A549 (cell line): ENCODE measurements at regions not wholly inside any gene's neighbourhood (a gene's known extent, or its start where the extent isn't known, plus 50 kb on each side); places are given as distances from the start of the nearest gene placed in this dataset.

ENCODE experiments used
- ATAC-seq, 2 experiments: fragments of 200-7000 bp in 1 of 2; fragments of >200 bp in 1 of 2; cut with Nextera tagmentation in 1 of 2; cut with Tn5 transposase in 1 of 2; 3 replicates each; pipeline versions ENCODE4 v1.8.0 to v1.9.1; 2018 to 2020; ENCODE audit warnings: mild to moderate bottlenecking in 1 of 2, moderate library complexity in 1 of 2
- CTCF ChIA-PET: fragments of 300-600 bp; sonication (Branson Sonifier 250); formaldehyde crosslinking; extraction: SDS; loops from one replicate; lab custom pipeline; 2021; ENCODE audit warnings: antibody characterized with exemption, inconsistent platforms; lab: Yijun Ruan, JAX
- POLR2A ChIA-PET: fragments of 350-600 bp; formaldehyde crosslinking; extraction: SDS; loops from one replicate; lab custom pipeline; 2021; ENCODE audit warnings: antibody characterized with exemption, inconsistent platforms; lab: Yijun Ruan, JAX
- DNase-seq, 2 experiments: peaks; one replicate each; pipeline versions ENCODE4 v3.0.0 to v3.0.0-alpha.2; 2011 to 2016; ENCODE audit warnings: low read depth in 1 of 2, low spot score in 1 of 2
- FAIRE-seq: peaks from 2 replicates; lab custom pipeline; 2011; peaks lifted over from hg19 to GRCh38; lab: Jason Lieb, UNC
- H3K27ac ChIP-seq, 2 experiments: fragments of >200 bp; sonication (Bioruptor Twin); formaldehyde crosslinking; 3 replicates each; pipeline ENCODE4 v1.5.1; 2016 to 2017
- H3K4me1 ChIP-seq: fragments of >200 bp; sonication (Bioruptor Twin); formaldehyde crosslinking; 3 replicates; pipeline ENCODE4 v1.6.1; 2016
- H3K4me2 ChIP-seq: fragments of >200 bp; sonication (Bioruptor Twin); formaldehyde crosslinking; 3 replicates; pipeline ENCODE4 v1.6.1; 2016
- H3K4me3 ChIP-seq: fragments of >200 bp; sonication (Bioruptor Twin); formaldehyde crosslinking; 3 replicates; pipeline ENCODE4 v1.5.1; 2016
- H3K9me3 ChIP-seq: fragments of >200 bp; sonication (Bioruptor Twin); formaldehyde crosslinking; 3 replicates; pipeline ENCODE4 v1.6.1; 2016
- BCL3 ChIP-seq: fragments of >200 bp; sonication (Bioruptor Twin); formaldehyde crosslinking; IDR thresholded peaks from 3 replicates; pipeline ENCODE4 v1.6.1; 2016
- BHLHE40 ChIP-seq: IDR thresholded peaks from 2 replicates; pipeline ENCODE4 v1.6.1; 2012; ENCODE audit warnings: low read depth, low read length, inconsistent platforms
- CBX8 ChIP-seq: fragments of 200-600 bp; sonication (generic); IDR thresholded peaks from 2 replicates; pipeline ENCODE4 v1.6.1; 2016
- CHD2 ChIP-seq: fragments of 150-350 bp; IDR thresholded peaks from 2 replicates; pipeline ENCODE4 v1.6.1; 2014; ENCODE audit warnings: low read length; ENCODE audit not compliant: partially characterized antibody
- EHMT2 ChIP-seq: fragments of 200-600 bp; sonication (generic); IDR thresholded peaks from 2 replicates; pipeline ENCODE4 v1.6.1; 2016; ENCODE audit warnings: antibody characterized with exemption, low read depth, mild to moderate bottlenecking, moderate library complexity
- EP300 ChIP-seq, 2 experiments: fragments of >200 bp; sonication (Bioruptor Twin); formaldehyde crosslinking; IDR thresholded peaks; 2 replicates in 1 of 2; 3 replicates in 1 of 2; pipeline ENCODE4 v1.6.1; 2016 to 2017
- FOSL2 ChIP-seq, 2 experiments: fragments of 450-650 bp in 1 of 2; fragments of >200 bp in 1 of 2; sonication (Bioruptor Twin) in 1 of 2; formaldehyde crosslinking; IDR thresholded peaks; 2 replicates each; pipeline versions ENCODE4 v1.5.0 to v1.6.1; 2016 to 2020; ENCODE audit warnings: mild to moderate bottlenecking in 1 of 2, moderate library complexity in 1 of 2
- FOXS1 ChIP-seq: fragments of 250-450 bp; sonication (Bioruptor Pico); IDR thresholded peaks from 2 replicates; pipeline ENCODE4 v1.5.0; 2020; ENCODE audit warnings: mild to moderate bottlenecking, moderate library complexity
- HDAC2 ChIP-seq: fragments of 200-600 bp; sonication (generic); IDR thresholded peaks from 2 replicates; pipeline ENCODE4 v1.6.1; 2016
- HOXB13 ChIP-seq: fragments of 250-450 bp; sonication (Bioruptor Pico); IDR thresholded peaks from 2 replicates; pipeline ENCODE4 v1.5.0; 2020; ENCODE audit warnings: low read depth, mild to moderate bottlenecking, moderate library complexity
- KDM5A ChIP-seq: fragments of 200-600 bp; sonication (generic); IDR thresholded peaks from 2 replicates; pipeline ENCODE4 v1.6.1; 2016; ENCODE audit warnings: antibody characterized with exemption, mild to moderate bottlenecking
- MYC ChIP-seq: IDR thresholded peaks from 2 replicates; pipeline ENCODE4 v1.6.1; 2012; ENCODE audit warnings: mild to moderate bottlenecking, inconsistent platforms, low read length, improper control_type of control experiment, borderline replicate concordance
- NFE2L2 ChIP-seq: fragments of 150-350 bp; conservative IDR thresholded peaks from 2 replicates; pipeline ENCODE4 v1.6.1; 2014; ENCODE audit warnings: low read length
- RCOR1 ChIP-seq: fragments of 150-350 bp; IDR thresholded peaks from 2 replicates; pipeline ENCODE4 v1.6.1; 2014; ENCODE audit warnings: antibody characterized with exemption, low read length, low read depth
- REST ChIP-seq: fragments of 200-600 bp; sonication (generic); IDR thresholded peaks from 2 replicates; pipeline ENCODE4 v1.6.1; 2016; ENCODE audit warnings: antibody characterized with exemption, mild to moderate bottlenecking, moderate library complexity
- SMC3 ChIP-seq: fragments of >200 bp; sonication (Bioruptor Twin); formaldehyde crosslinking; IDR thresholded peaks from 3 replicates; pipeline ENCODE4 v1.6.1; 2018; ENCODE audit warnings: inconsistent platforms
- SREBF2 ChIP-seq: fragments of 450-650 bp; IDR thresholded peaks from 2 replicates; pipeline ENCODE4 v1.6.1; 2014; ENCODE audit warnings: mild to moderate bottlenecking, moderate library complexity
- TP53 ChIP-seq: fragments of 250-450 bp; sonication (Bioruptor Pico); IDR thresholded peaks from 2 replicates; pipeline ENCODE4 v1.5.0; 2021; ENCODE audit warnings: mild to moderate bottlenecking, moderate library complexity
- ZFP36 ChIP-seq: fragments of 450-650 bp; IDR thresholded peaks from 2 replicates; pipeline ENCODE4 v1.6.1; 2014; ENCODE audit warnings: borderline replicate concordance; ENCODE audit not compliant: partially characterized antibody
- WGBS: methylation state at CpG from one replicate; pipeline ENCODE4 v1.1.6; 2017; ENCODE audit errors: missing lambda C conversion rate; 5-methylcytosine and 5-hydroxymethylcytosine counted together
- TF ChIP-seq, protein P1 (sequence below): fragments of 250-450 bp; sonication (Bioruptor Pico); IDR thresholded peaks from 2 replicates; pipeline ENCODE4 v1.5.0; 2020; ENCODE audit warnings: low read depth, mild to moderate bottlenecking, moderate library complexity
- TF ChIP-seq, protein P2 (sequence below): IDR thresholded peaks from 2 replicates; pipeline ENCODE4 v1.6.1; 2012

GRCh38 chr17:73759734-73760438, 115.6 kb upstream of the SDK2 start:
- FAIRE-seq, result no peak
- Histone ChIP-seq H3K4me3 (no peak overlapping the region), H3K27ac (no peak overlapping the region), H3K9me3 (no peaks in the 10 kb centered on the region), H3K4me1 (no peaks in the 10 kb centered on the region), H3K4me2 (no peak overlapping the region)
- no peak for ATAC-seq
- no peak for DNase-seq
- CTCF ChIA-PET, result interaction anchor here (1.0 kb wide), 1 partner anchor 81 kb away, joined by 3 read pairs; no protein-coding TSS in a partner anchor
- 82% methylated on average over 17 of the region's 18 CpGs for WGBS
- TF ChIP-seq REST (no peak), BCL3 (no peak), HDAC2 (no peak), EP300 (IDR thresholded peaks at IDR 0.05) (no peak), SREBF2 (no peak), FOSL2 (IDR thresholded peaks at IDR 0.05) (no peak), FOSL2 (CRISPR knock-in tag; IDR thresholded peaks at IDR 0.05) (no peak), EHMT2 (no peak), CBX8 (no peak), BHLHE40 (no peak)
- TF ChIP-seq, all 56 proteins: peak for 0
- POLR2A ChIA-PET, result no interaction called here

DNA sequence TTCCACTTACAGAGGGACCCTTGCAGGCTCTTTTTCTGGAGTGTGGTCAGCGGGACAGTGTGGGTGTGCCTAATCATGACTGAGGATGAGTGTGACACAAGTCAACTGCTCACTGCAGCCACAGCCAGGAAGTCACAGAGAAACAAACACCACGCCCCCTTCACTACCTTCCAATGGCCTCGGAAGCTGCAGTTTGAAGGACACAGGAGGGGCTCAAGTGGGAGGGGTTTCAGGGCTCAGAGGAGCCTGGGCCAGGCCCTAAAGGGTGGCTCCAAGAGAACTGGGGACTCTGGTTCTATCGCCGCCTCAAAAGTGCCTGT, 116.2 kb upstream of the SDK2 start:
- no peak overlapping the region for H3K4me3 ChIP-seq
- ATAC-seq (no peak; a peak in 1 of 6 replicates), DNase-seq (no peak)
- POLR2A ChIA-PET, result no interaction called here
- no peaks in the 10 kb centered on the region for H3K9me3 ChIP-seq
- no peaks in the 10 kb centered on the region for H3K4me1 ChIP-seq
- no peak overlapping the region for H3K27ac ChIP-seq
- no peak for TF ChIP-seq EHMT2
- no peak for TF ChIP-seq NFE2L2
- no peak for TF ChIP-seq HOXB13 (CRISPR knock-in tag)
- no peak for TF ChIP-seq CHD2
- no peak for TF ChIP-seq TP53 (CRISPR knock-in tag)
- TF ChIP-seq MYC, result no peak
- TF ChIP-seq FOXS1 (CRISPR knock-in tag), result no peak
- TF ChIP-seq SMC3, result no peak
- TF ChIP-seq, protein P1, sequence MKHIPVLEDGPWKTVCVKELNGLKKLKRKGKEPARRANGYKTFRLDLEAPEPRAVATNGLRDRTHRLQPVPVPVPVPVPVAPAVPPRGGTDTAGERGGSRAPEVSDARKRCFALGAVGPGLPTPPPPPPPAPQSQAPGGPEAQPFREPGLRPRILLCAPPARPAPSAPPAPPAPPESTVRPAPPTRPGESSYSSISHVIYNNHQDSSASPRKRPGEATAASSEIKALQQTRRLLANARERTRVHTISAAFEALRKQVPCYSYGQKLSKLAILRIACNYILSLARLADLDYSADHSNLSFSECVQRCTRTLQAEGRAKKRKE, result no peak
- no peak for TF ChIP-seq ZFP36
- TF ChIP-seq, protein P2, sequence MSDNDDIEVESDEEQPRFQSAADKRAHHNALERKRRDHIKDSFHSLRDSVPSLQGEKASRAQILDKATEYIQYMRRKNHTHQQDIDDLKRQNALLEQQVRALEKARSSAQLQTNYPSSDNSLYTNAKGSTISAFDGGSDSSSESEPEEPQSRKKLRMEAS, result no peak
- TF ChIP-seq RCOR1, result no peak
- no peak for TF ChIP-seq KDM5A
- TF ChIP-seq SREBF2, result no peak
- TF ChIP-seq, all 56 proteins: peak for 0
- no peak for FAIRE-seq
- no peak overlapping the region for H3K4me2 ChIP-seq
- WGBS, result 62% methylated on average over 5 of the region's 5 CpGs
- CTCF ChIA-PET, result interaction anchor here (1.0 kb wide), 1 partner anchor 81 kb away, joined by 3 read pairs; no protein-coding TSS in a partner anchor
